NCI-H2196 (cell line): ENCODE measurements at regions not wholly inside any gene's neighbourhood (a gene's known extent, or its start where the extent isn't known, plus 50 kb on each side); places are given as distances from the start of the nearest gene placed in this dataset.

ENCODE experiments used
- DNase-seq: peaks from one replicate; lab custom pipeline; 2025; ENCODE audit not compliant: unreplicated experiment; lab: John Stamatoyannopoulos, UW

DNA sequence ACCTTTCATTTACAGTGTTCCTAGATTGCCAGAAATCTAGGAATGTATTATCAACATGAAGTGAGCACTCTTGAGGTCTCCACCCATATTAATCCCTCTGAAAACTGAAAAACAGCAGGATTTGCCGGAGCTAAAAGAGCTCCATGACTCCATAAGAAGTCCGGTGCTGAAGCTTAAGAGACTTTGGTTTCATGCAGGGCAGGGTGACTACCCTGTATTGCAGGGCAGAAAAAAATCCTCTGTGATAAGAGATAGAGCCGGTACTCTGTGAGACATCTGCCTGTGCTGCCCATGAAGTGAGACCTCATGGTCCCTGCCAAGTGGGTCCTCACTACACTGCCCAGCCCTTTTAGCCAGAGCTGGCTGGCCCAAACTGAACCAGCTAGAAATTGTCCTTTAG is 127.2 kb upstream of the NPY2R start:
- DNase-seq: no peak

GRCh38 chr4:155085843-155086530 is 122.4 kb upstream of the NPY2R start:
- DNase-seq: no peak

GRCh38 chr4:155094201-155094820 is 114.1 kb upstream of the NPY2R start:
- DNase-seq: no peak

- no peak for DNase-seq
Measured at GRCh38 chr4:155099231-155099630, 109.2 kb upstream of the NPY2R start.

- no peak for DNase-seq
Measured at GRCh38 chr4:155106629-155107028, 101.8 kb upstream of the NPY2R start.

GRCh38 chr4:155107059-155107458 is 101.4 kb upstream of the NPY2R start:
- no peak for DNase-seq

GRCh38 chr4:155114790-155115189 is 93.6 kb upstream of the NPY2R start:
- DNase-seq: no peak

DNA sequence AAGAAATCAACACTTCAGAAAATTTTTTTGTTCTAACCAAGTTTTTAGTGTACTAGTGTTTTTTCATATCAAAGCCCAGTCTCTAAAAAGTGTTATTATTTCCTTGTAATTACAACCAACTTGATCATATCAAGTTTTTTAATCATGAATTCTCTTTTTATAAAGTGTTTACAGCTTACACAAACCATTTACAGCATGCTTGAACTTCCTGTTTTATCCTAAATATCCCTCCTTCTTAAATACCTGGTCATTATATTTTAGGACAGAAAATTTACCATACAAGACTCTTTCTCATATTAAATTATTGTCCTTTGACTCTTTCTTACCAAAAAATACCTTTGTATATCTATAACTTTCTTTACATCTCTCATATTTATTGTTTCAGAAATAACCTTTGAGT is 89.4 kb upstream of the NPY2R start:
- DNase-seq: no peak

- DNase-seq: no peak
Measured at GRCh38 chr4:155120536-155120935, 87.9 kb upstream of the NPY2R start.

GRCh38 chr4:155122382-155122781 is 86.1 kb upstream of the NPY2R start:
- DNase-seq: no peak

DNA sequence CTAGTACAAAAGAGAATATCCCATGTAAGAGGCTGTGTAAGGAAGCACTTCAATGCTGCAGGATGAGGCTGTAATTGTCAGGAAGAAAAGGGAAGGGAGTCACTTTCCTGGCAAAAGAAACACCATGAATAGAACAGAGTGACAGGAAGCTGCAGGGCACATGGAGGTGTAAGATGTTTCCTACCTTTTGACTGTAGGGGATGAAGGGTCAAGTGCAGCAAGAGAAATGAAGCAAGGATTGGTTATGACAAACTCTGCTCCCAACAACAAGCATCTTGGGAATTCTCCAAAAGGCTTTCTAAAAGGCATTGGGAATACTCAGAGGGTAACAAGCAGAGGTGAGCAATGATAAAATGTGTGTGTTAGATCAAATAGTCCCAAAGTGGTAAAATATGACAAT is 74.3 kb upstream of the NPY2R start:
- DNase-seq: no peak

- DNase-seq: no peak
Measured at GRCh38 chr4:155140889-155141288, 67.5 kb upstream of the NPY2R start.

- DNase-seq: no peak
Measured at GRCh38 chr4:155143512-155143911, 64.9 kb upstream of the NPY2R start.
